ENCODE measurements at regions not wholly inside any gene's neighbourhood (a gene's known extent, or its start where the extent isn't known, plus 50 kb on each side); places are given as distances from the start of the nearest gene placed in this dataset.

GRCh38 chrX:43139645-43140044 is 361.7 kb upstream of the PPP1R2C start:
- no peak for DNase-seq (ENCODE audit: extremely low read depth, low read depth)
- no peak for TF ChIP-seq CTCF (IDR thresholded peaks at IDR 0.05; ENCODE audit: low read depth, low read length)

- DNase-seq (ENCODE audit: extremely low read depth, low read depth): no peak
- no peak for TF ChIP-seq CTCF (IDR thresholded peaks at IDR 0.05; ENCODE audit: low read depth, low read length)
These were observed 362.6 kb upstream of the PPP1R2C start for GRCh38 chrX:43140582-43140981.

GRCh38 chrX:43141885-43142284 is 363.9 kb upstream of the PPP1R2C start:
- DNase-seq (ENCODE audit: extremely low read depth, low read depth): no peak
- TF ChIP-seq CTCF (IDR thresholded peaks at IDR 0.05; ENCODE audit: low read depth, low read length): no peak

- no peak for TF ChIP-seq CTCF (IDR thresholded peaks at IDR 0.05; ENCODE audit: low read depth, low read length)
These were observed 370.3 kb upstream of the PPP1R2C start for GRCh38 chrX:43148305-43148704.

GRCh38 chrX:43165343-43165920 is 387.5 kb upstream of the PPP1R2C start:
- no peak for DNase-seq (ENCODE audit: extremely low read depth, low read depth)
- no peak for TF ChIP-seq CTCF (IDR thresholded peaks at IDR 0.05; ENCODE audit: low read depth, low read length)

More at GRCh38 chrX:43148305-43148704, 370.3 kb upstream of the PPP1R2C start:
- no peak for DNase-seq (ENCODE audit: extremely low read depth, low read depth)

GRCh38 chrX:43166874-43167273 is 388.9 kb upstream of the PPP1R2C start:
- no peak for DNase-seq (ENCODE audit: extremely low read depth, low read depth)
- TF ChIP-seq CTCF (IDR thresholded peaks at IDR 0.05; ENCODE audit: low read depth, low read length): no peak

GRCh38 chrX:43175434-43175833 is 397.5 kb upstream of the PPP1R2C start:
- no peak for DNase-seq (ENCODE audit: extremely low read depth, low read depth)
- TF ChIP-seq CTCF (IDR thresholded peaks at IDR 0.05; ENCODE audit: low read depth, low read length): no peak

Data from AG09319 (cell line).